CD14-positive monocyte (primary cell): ENCODE measurements at regions not wholly inside any gene's neighbourhood (a gene's known extent, or its start where the extent isn't known, plus 50 kb on each side); places are given as distances from the start of the nearest gene placed in this dataset.

Experiments
- DNase-seq, 3 donors: peaks; one replicate each; pipeline ENCODE4 v3.0.0-alpha.2; 2011 to 2022
- H2AFZ ChIP-seq: 2 replicates; pipeline ENCODE4 v1.6.0; 2012; ENCODE audit warnings: mild to moderate bottlenecking, low read depth, low read length, inconsistent platforms; ENCODE audit not compliant: insufficient read depth, poor library complexity, severe bottlenecking
- H3K27ac ChIP-seq, 2 donors: 1 replicate in 1 of 2; 2 replicates in 1 of 2; pipeline ENCODE4 v1.5.1; 2012 to 2013; ENCODE audit warnings: low read length in 2 of 2, control low read depth in 1 of 2, inconsistent platforms in 1 of 2, low read depth in 1 of 2, mild to moderate bottlenecking in 1 of 2
- H3K27me3 ChIP-seq, 2 donors: one replicate each; pipeline versions ENCODE4 v1.6.0 to v1.6.1; 2011 to 2013; ENCODE audit warnings: low read length in 2 of 2; ENCODE audit not compliant: control insufficient read depth in 2 of 2, insufficient read depth in 2 of 2
- H3K36me3 ChIP-seq, 2 donors: replicated peaks in 1 of 2; 1 replicate in 1 of 2; 2 replicates in 1 of 2; pipeline versions ENCODE4 v1.5.1 to v1.6.1; 2012 to 2013; ENCODE audit warnings: low read length in 2 of 2, control low read depth in 1 of 2, inconsistent platforms in 1 of 2, mild to moderate bottlenecking in 1 of 2; ENCODE audit not compliant: insufficient read depth in 2 of 2, control insufficient read depth in 1 of 2
- H3K4me1 ChIP-seq, 2 donors: 1 replicate in 1 of 2; 2 replicates in 1 of 2; pipeline versions ENCODE4 v1.5.1 to v1.6.1; 2012 to 2013; ENCODE audit warnings: low read length in 2 of 2, control low read depth in 1 of 2, inconsistent platforms in 1 of 2, mild to moderate bottlenecking in 1 of 2, moderate library complexity in 1 of 2; ENCODE audit not compliant: insufficient read depth in 2 of 2, control insufficient read depth in 1 of 2
- H3K4me2 ChIP-seq: replicated peaks from 2 replicates; pipeline ENCODE3; 2012; ENCODE audit warnings: low read length, moderate library complexity, mild to moderate bottlenecking; ENCODE audit not compliant: poor library complexity, severe bottlenecking; ENCODE audit errors: extremely low read depth
- H3K4me3 ChIP-seq, 3 experiments: fragments of 200-600 bp in 1 of 3; sonication (generic) in 1 of 3; replicated peaks in 1 of 3; 1 replicate in 2 of 3; 2 replicates in 1 of 3; pipeline ENCODE4 v1.5.1; 2011 to 2013; ENCODE audit warnings: low read length in 3 of 3, mild to moderate bottlenecking in 3 of 3, control low read depth in 2 of 3, low read depth in 2 of 3, inconsistent platforms in 1 of 3, moderate library complexity in 1 of 3
- H3K79me2 ChIP-seq: 2 replicates; pipeline ENCODE4 v1.6.0; 2012; ENCODE audit warnings: mild to moderate bottlenecking, control low read depth, inconsistent platforms, low read length, moderate library complexity; ENCODE audit not compliant: insufficient read depth
- H3K9ac ChIP-seq: 2 replicates; pipeline ENCODE4 v1.6.0; 2017; ENCODE audit warnings: low read length, mild to moderate bottlenecking; ENCODE audit not compliant: insufficient read depth, poor library complexity, severe bottlenecking
- H3K9me3 ChIP-seq, 2 donors: replicated peaks in 1 of 2; 1 replicate in 1 of 2; 2 replicates in 1 of 2; pipeline versions ENCODE4 v1.5.1 to v1.6.1; 2012 to 2013; ENCODE audit warnings: low read length in 2 of 2, control low read depth in 1 of 2; ENCODE audit not compliant: control insufficient read depth in 1 of 2, insufficient read depth in 1 of 2
- H4K20me1 ChIP-seq: 2 replicates; pipeline ENCODE4 v1.6.0; 2012; ENCODE audit warnings: mild to moderate bottlenecking, low read length, control low read depth, moderate library complexity; ENCODE audit not compliant: insufficient read depth
- H3K27ac Mint-ChIP-seq, 7 donors: one replicate each; pipeline ENCODE4 v1.8.0; 2020; ENCODE audit warnings: mild to moderate bottlenecking in 7 of 7, mixed read lengths in 7 of 7, moderate library complexity in 6 of 7, inconsistent platforms in 2 of 7
- H3K27me3 Mint-ChIP-seq, 3 donors: one replicate each; pipeline ENCODE4 v1.8.0; 2021 to 2022; ENCODE audit warnings: low read depth in 3 of 3, mild to moderate bottlenecking in 3 of 3, mixed read lengths in 3 of 3, moderate library complexity in 3 of 3, inconsistent platforms in 1 of 3
- H3K36me3 Mint-ChIP-seq, 2 donors: one replicate each; pipeline ENCODE4 v1.8.0; 2020; ENCODE audit warnings: mixed read lengths in 2 of 2, inconsistent platforms in 1 of 2, mild to moderate bottlenecking in 1 of 2
- H3K4me1 Mint-ChIP-seq: one replicate; pipeline ENCODE4 v1.8.0; 2020; ENCODE audit warnings: mild to moderate bottlenecking, mixed read lengths
- H3K4me3 Mint-ChIP-seq, 2 donors: one replicate each; pipeline ENCODE4 v1.8.0; 2020; ENCODE audit warnings: mild to moderate bottlenecking in 2 of 2, mixed read lengths in 2 of 2, moderate library complexity in 1 of 2
- H3K9me3 Mint-ChIP-seq, 7 donors: one replicate each; pipeline ENCODE4 v1.8.0; 2020 to 2022; ENCODE audit warnings: mixed read lengths in 7 of 7, mild to moderate bottlenecking in 6 of 7, moderate library complexity in 6 of 7, inconsistent platforms in 2 of 7
- CTCF ChIP-seq: fragments of 200-600 bp; IDR thresholded peaks from one replicate; pipeline ENCODE4 v1.8.0; 2022; ENCODE audit warnings: antibody characterized with exemption, mild to moderate bottlenecking
- WGBS: methylation state at CpG from one replicate; pipeline ENCODE4 v1.1.5; 2013; ENCODE audit warnings: missing lambda C conversion rate; ENCODE audit not compliant: insufficient coverage; 5-methylcytosine and 5-hydroxymethylcytosine counted together
- intact Hi-C, 2 donors: fragments of 100-400 bp; cut with micrococcal nuclease; formaldehyde crosslinking; loops; one replicate each; pipeline versions ENCODE4 v1.15.0 to v1.15.1; 2023

- no peak overlapping the region for H3K4me2 ChIP-seq
- intact Hi-C loops = no loop called here
- no peak overlapping the region for H3K27ac ChIP-seq
- no peaks in the 10 kb centered on the region for H3K9me3 ChIP-seq
- H3K27ac Mint-ChIP-seq = no peak overlapping the region
- no peak for TF ChIP-seq CTCF
- no peak for DNase-seq
- no peaks in the 10 kb centered on the region for H3K27me3 ChIP-seq
- H3K79me2 ChIP-seq = no peaks in the 10 kb centered on the region
- H3K9me3 Mint-ChIP-seq = peaks cover 0 to 2% (median 0%) of the 10 kb centered on the region in 7 donors
- H3K36me3 ChIP-seq = no peaks in the 10 kb centered on the region
- no peaks in the 10 kb centered on the region for H3K27me3 Mint-ChIP-seq
- H3K4me3 ChIP-seq = no peak overlapping the region
- H2AFZ ChIP-seq = no peak overlapping the region
- H3K4me1 Mint-ChIP-seq = no peaks in the 10 kb centered on the region
- H3K4me1 ChIP-seq = no peaks in the 10 kb centered on the region
- no peaks in the 10 kb centered on the region for H3K36me3 Mint-ChIP-seq
- no peak overlapping the region for H3K4me3 Mint-ChIP-seq
- H3K9ac ChIP-seq = no peak overlapping the region
- no peaks in the 10 kb centered on the region for H4K20me1 ChIP-seq
- no CpG with 5 or more reads among the region's 2 CpGs for WGBS
Measured at GRCh38 chr3:88947013-88947412, 160.4 kb upstream of the EPHA3 start.

GRCh38 chr3:88954853-88955252 is 152.6 kb upstream of the EPHA3 start:
- intact Hi-C loops = no loop called here
- no peaks in the 10 kb centered on the region for H3K4me1 ChIP-seq
- no peak overlapping the region for H3K4me3 Mint-ChIP-seq
- no peaks in the 10 kb centered on the region for H3K36me3 ChIP-seq
- no peaks in the 10 kb centered on the region for H3K27me3 Mint-ChIP-seq
- no peaks in the 10 kb centered on the region for H3K27me3 ChIP-seq
- no peaks in the 10 kb centered on the region for H4K20me1 ChIP-seq
- no peak overlapping the region for H3K9ac ChIP-seq
- no CpG with 5 or more reads among the region's 4 CpGs for WGBS
- DNase-seq = no peak
- no peak overlapping the region for H3K27ac Mint-ChIP-seq
- H3K36me3 Mint-ChIP-seq = no peaks in the 10 kb centered on the region
- no peak for TF ChIP-seq CTCF
- H3K9me3 Mint-ChIP-seq = peaks cover 0 to 3% (median 2%) of the 10 kb centered on the region in 7 donors
- no peak overlapping the region for H2AFZ ChIP-seq
- H3K27ac ChIP-seq = no peak overlapping the region
- H3K4me3 ChIP-seq = no peak overlapping the region
- no peak overlapping the region for H3K4me2 ChIP-seq
- no peaks in the 10 kb centered on the region for H3K79me2 ChIP-seq
- no peaks in the 10 kb centered on the region for H3K9me3 ChIP-seq
- H3K4me1 Mint-ChIP-seq = no peaks in the 10 kb centered on the region
